Retina (tissue), 1 donor: ENCODE measurements at regions not wholly inside any gene's neighbourhood (a gene's known extent, or its start where the extent isn't known, plus 50 kb on each side); places are given as distances from the start of the nearest gene placed in this dataset.
"Not testable (repeated sequence)": the region's sequence is repeated elsewhere in the genome, so short reads cannot be mapped to it uniquely, and the experiment has no call there.

Experiments
- DNase-seq: peaks from one replicate; pipeline ENCODE4 v3.0.0-alpha.2; 2016

DNA sequence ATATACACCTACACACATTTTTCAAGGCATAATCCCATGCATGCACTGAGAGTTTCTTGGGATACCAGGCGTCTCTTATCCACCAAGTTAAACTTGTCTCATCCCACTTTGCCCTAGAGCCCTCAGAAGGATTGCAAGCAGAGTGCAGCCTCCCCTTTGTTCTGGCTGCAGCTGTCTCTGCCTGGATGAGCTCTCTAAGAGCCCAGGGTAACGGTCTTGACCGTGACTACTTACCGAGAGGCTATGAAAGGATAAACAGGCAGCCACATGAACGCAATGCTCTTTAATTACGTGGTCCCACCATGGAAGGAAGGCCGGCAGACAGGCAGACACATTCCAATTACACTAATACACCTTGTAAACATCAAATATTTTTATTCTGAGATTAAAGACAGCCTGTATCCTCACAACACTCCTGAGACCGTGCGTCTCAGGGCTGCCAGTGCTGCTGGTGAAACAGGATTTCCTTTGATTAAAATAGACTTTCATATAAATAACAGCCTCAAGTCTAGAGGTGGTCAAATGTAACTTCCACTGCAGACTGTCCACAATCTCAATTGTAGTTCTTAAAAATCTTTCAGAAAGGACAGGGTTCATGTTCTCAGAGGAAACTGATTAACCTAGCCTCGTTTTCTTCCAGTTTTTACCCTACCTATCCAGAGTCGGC, 210.0 kb upstream of the PRDM1 start:
- peak; percentile 37 for DNase-seq

DNA sequence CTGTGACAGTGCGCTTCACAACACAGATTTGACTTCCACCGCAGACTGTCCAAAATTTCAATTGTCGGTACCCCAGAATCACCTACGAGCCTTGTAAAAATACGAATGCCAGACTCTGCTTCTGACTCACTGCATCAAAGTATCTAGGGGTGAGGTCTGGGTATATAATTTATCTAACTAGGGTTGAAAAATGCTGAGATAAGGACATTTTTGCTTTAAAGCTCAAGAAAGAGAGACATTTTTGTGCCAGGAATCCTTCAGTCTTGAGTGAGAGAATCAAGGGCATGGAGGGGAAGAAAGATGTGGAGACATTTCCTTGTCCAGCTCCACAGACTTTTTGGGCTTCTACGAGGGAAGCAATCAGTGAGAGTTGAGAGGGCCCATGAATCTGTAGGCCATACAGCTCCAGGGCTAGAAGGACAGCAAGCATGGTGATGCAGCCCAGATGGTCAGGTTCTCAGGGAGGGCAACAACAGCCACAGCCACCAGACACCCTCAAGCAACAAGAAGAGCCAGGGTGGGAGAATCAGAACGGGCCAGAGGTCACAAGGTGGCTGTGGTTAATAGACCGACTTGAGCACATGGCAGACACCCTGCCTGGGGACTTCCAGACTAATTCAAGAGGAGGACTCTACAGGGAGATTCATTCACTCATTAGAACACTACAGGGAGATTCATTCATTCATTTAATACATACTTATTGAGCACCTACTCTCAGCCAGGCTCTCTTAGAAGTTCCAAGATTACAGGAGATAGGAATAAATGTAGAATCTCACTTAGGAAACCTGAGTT, 211.1 kb upstream of the PRDM1 start:
- DNase-seq, result no peak

GRCh38 chr6:105873799-105874198, 212.3 kb upstream of the PRDM1 start:
- DNase-seq, result no peak

GRCh38 chr6:105873211-105873704, 212.9 kb upstream of the PRDM1 start:
- no peak for DNase-seq

GRCh38 chr6:105872249-105872648, 213.9 kb upstream of the PRDM1 start:
- no peak for DNase-seq

DNA sequence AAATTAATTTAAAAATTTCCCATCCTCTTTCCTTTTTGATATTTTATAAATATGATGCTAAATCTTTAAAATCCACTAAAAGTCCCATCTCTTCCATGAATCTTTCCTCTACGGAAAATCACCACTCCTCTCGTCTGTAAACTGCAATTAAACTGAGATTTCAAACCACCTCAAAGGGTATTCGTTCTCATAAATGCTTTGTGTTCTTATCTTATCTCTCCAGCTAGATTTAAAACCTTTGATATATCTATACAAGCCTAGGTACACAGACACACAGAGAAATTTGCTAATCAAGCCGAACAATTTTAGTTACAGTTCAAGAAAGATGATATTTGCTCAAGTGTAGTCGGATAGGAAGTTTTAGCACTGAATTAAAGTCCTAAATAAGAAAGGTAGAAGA, 214.6 kb upstream of the PRDM1 start:
- DNase-seq, result no peak

DNA sequence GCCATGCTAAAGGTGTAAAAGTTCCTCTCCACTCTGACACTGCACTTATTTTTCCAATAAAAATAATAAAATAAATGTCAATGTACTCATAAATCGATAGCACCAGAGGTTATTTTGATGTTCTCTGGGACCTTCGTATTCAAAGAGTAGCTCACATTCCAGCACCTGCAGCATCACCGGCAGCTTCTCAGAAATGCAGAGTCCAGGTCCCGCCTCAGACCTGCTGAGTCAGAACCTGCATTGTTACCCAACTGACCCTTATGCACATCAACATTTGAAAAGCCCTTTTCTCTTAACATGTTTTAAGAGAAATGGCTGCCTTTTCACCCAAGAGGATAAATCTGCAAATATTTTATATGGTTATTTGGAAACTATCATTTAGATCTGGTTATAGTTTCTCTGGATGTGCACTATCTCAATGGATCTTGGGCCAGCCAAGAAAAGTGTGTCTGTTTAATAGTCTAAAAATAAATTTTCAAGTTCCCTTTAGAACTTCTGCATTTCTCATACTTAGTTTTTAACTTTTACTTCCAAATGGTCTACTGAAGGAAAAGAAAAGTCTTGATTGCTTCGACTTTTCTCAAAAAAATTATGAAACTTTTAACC, 216.2 kb upstream of the PRDM1 start:
- no peak for DNase-seq

DNA sequence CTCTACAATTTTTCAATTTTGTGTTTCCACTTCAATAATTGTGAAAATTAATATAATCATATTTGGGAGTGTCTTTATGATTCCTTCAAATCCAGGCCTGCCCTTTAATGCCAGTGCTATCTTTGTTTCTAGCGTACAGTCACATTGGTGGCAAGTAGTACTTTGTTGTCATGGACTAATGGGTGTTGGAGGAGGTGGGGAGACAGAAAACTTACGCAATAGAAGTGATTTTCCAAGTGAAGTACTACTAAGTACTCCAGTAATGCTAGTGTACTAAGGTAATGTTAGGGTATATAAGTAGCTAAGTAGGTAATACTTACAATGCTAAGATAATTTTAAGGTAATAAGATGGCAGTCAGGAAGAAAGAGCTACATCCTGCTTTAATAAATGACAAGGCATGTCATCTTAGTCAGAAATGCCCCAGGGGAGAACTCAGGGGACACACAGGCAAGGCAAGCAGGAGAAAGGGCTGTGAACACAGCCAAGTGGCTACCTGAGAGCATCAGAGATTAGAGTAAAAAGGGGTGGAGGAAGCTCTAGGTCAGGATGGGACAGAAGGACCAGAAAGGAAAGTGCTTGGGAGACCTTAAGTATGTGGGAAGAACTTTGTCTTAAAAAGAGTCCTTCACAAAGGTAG, 217.2 kb upstream of the PRDM1 start:
- DNase-seq, result no peak

DNA sequence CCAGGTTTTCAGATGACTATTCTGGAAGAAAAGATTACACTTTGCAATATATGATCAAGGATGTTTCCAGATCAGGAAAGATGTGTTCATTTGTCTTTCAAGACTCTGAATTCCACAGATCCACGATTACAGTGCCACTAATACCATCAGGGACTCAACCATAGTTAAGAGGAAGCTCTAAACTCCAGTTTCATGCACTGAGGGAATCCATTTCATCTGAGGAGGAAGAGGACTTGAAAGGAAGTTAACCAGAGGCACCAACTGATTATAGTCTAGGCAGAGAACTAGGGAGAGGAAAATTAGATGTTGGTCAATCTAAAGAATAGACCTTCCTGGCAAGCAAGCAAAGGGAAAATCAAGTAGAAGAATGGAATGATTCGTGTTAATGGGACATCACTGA, 218.3 kb upstream of the PRDM1 start:
- no peak for DNase-seq

GRCh38 chr6:105867277-105867676, 218.9 kb upstream of the PRDM1 start:
- no peak for DNase-seq

DNA sequence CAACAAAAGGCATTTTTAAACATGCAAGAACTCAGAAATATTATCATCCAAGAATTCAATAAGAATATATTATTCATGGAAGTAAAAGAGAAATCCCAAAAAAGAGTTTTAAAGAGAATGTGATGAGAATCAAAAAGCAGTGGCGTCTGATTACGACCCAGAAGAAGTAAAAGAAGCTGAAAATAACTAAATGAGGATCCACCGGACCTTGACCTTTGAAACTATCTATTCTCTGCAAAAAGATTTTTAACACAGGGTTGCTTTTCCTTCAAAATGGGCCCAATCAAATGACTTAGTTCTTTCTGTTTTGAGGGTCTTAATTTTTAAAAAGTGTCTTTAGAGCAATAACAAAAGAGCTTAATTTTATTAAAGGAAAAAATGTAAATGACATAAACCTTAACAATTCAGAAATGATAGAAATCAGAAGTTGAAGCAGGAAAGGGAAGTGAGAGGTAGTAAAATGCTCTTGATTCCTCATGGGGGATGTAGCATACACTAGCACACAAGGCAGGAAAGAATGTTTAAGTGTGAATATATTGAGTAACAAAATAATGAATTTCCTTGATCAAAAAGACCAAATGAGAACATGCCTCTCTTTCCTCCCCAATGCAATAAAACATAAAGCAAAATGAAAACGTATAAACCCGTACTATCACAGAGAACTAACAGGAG, 223.1 kb upstream of the PRDM1 start:
- DNase-seq, result no peak

DNA sequence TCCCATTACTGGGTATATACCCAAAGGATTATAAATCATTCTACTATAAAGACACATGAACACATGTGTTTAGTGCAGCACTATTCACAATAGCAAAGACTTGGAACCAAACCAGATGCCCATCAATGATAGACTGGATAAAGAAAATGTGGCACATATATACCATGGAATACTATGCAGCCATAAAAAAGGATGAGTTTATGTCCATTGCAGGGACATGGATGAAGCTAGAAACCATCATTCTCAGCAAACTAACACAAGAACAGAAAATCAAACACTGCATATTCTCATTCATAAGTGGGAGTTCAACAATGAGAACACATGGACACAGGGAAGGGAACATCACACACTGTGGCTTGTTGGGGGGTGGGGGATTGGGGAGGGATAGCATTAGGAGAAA, 225.2 kb upstream of the PRDM1 start:
- not testable (repeated sequence) for DNase-seq

DNA sequence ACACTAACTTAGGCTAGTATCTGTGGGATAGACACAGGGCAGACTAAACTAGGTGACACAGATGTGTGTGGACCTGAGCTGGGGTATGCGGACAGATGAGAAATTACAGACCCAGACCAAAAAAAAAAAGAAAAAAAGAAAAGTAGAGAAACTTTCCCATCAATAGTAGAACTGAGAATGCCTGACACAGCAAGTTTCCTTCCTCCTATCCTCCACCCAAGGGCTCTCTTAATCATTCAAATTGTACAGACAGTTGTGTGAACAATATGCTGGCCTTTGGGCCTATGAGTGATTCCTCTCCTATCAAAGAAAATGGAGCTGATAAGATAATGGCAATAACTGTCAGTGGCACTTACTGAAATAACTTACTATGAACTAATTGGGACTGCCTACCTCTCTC, 226.7 kb upstream of the PRDM1 start:
- DNase-seq, result no peak

- DNase-seq, result not testable (repeated sequence)
Measured at GRCh38 chr6:105858639-105859038, 227.5 kb upstream of the PRDM1 start.

DNA sequence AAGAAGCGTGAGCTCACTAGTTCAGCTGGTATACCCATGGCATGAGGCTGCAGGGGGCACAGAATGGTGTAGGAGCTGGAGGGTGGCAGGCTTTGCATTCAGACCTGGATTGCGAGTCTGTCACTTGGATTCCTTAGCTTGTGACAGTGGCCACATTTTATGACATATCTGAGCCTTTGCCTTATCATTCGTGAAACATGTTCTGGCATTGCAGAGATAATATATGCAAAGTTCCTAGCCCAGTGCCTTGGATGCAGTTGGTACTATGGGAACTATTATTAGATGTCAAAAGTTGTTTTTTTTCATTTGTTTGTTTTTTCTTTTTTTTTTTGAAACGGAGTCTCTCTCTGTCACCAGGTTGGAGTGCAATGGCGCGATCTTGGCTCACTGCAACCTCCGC, 230.7 kb upstream of the PRDM1 start:
- no peak for DNase-seq

DNA sequence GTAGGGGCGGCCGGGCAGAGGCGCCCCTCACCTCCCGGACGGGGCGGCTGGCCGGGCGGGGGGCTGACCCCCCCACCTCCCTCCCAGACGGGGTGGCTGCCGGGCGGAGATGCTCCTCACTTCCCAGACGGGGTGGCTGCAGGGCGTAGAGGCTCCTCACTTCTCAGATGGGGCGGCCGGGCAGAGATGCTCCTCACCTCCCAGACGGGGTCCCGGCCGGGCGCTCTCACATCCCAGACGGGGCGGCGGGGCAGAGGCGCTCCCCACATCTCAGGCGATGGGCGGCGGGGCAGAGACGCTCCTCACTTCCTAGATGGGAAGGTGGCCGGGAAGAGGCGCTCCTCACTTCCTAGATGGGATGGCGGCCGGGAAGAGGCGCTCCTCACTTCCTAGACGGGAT, 232.2 kb upstream of the PRDM1 start:
- DNase-seq, result not testable (repeated sequence)

DNA sequence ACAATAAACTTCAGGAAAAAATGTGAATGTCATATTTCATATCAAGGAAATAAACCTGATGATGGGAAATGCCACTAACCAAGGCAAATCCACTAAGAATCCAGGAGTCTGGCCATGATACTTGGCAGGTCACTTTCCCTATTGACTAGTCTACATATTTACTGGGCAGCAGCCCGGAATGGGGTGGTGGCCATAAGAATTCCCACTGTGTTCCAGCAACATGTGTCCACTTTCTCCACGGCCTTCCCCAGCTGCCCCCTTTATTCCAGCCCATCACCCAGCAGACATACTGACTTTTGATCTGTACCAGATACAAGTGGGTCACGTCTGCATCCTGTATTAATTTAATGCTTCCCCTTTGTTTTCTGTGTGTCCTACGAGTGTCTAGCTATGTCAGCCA, 234.5 kb upstream of the PRDM1 start:
- DNase-seq, result peak; percentile 57

GRCh38 chr6:105851113-105851580, 235.0 kb upstream of the PRDM1 start:
- DNase-seq, result peak; percentile 46

- DNase-seq, result peak; percentile 45
Measured at GRCh38 chr6:105850261-105851112, 235.6 kb upstream of the PRDM1 start.

DNA sequence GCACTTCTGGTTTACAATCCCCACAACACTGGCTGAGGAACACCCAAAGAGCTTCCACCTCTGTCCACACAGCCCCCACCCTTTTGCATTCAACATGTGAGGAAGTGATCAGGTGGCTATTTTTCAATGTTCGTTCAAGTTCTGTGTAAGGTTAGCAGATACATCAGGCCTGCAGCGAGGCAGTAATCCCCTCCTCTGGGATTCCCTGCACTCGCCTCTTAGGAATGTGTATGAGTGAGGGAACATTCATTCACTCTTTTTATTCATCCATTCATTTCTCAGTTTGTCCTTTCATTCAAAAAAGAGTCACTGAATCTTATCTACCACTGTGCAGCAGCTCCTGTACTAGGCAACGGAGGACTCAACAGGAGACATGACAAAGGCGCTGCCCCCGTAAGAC, 236.4 kb upstream of the PRDM1 start:
- DNase-seq, result no peak

DNA sequence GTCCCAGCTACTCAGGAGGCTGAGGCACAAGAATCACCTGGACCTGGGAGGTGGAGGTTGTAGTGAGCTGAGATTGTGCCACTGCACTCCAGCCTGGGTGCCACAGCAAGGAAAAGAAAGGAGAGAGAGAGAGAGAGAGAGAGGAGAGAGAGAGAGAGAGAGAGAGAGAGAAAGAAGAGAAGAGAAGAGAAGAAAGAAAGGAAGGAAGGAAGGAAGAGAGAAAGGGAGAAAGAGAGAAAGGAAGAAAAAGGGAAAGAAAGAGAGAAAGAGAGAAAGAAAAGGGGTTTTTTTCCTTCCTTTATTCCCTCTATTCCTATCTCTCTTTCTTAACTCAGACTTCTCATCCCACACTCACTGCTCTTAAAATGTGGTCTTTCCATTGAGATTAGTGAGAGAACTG, 238.7 kb upstream of the PRDM1 start:
- no peak for DNase-seq
